ENCODE measurements at regions not wholly inside any gene's neighbourhood (a gene's known extent, or its start where the extent isn't known, plus 50 kb on each side); places are given as distances from the start of the nearest gene placed in this dataset.

DNA sequence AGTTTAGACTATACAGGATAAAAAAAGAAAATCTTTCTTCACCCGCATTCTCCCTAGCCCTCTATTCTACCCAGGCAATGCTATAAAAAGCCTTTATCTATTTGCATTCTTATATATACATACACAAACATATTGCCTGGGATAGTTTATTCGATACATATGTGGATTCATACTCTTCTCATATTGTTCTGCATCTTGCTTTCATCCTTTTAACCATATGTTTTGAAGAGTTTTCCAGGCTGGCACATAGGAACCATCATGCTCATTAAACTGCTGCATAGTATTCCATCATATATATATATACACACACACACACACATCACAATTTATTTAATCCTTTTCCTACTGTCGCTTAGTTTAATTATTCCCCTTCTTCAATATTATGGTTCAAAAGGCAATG, 461.2 kb downstream of the NTRK2 start:
- H3K9me3 ChIP-seq = no peaks in the 10 kb centered on the region
- H3K36me3 ChIP-seq = no peaks in the 10 kb centered on the region
- no peaks in the 10 kb centered on the region for H3K27me3 ChIP-seq
- no peaks in the 10 kb centered on the region for H3K4me1 ChIP-seq
- no peak overlapping the region for H3K27ac ChIP-seq
- TF ChIP-seq, protein P1, sequence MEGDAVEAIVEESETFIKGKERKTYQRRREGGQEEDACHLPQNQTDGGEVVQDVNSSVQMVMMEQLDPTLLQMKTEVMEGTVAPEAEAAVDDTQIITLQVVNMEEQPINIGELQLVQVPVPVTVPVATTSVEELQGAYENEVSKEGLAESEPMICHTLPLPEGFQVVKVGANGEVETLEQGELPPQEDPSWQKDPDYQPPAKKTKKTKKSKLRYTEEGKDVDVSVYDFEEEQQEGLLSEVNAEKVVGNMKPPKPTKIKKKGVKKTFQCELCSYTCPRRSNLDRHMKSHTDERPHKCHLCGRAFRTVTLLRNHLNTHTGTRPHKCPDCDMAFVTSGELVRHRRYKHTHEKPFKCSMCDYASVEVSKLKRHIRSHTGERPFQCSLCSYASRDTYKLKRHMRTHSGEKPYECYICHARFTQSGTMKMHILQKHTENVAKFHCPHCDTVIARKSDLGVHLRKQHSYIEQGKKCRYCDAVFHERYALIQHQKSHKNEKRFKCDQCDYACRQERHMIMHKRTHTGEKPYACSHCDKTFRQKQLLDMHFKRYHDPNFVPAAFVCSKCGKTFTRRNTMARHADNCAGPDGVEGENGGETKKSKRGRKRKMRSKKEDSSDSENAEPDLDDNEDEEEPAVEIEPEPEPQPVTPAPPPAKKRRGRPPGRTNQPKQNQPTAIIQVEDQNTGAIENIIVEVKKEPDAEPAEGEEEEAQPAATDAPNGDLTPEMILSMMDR (IDR thresholded peaks at IDR 0.05) = no peak
- H3K4me3 ChIP-seq = no peak overlapping the region
- no peak for DNase-seq (ENCODE audit: low spot score)

DNA sequence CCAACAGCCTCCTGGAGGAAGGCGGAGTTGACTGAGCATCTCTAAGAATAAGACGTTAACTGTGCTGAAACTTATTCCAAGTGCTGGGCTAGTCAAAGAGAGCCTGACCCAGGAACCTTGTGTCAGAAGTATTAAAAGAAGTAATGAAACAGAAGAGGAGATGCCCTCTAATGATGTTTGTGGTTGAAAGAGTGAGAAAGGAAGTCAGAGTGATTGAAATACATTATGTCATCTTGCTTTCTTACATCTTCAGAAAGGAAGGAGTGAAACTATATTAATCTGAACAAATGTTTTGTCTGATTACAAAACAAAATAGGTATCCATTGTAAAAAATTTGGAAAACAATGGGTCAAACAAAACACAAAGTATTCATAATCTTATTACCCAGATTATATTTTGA, 460.7 kb downstream of the NTRK2 start:
- H3K9me3 ChIP-seq = no peaks in the 10 kb centered on the region
- no peaks in the 10 kb centered on the region for H3K27me3 ChIP-seq
- TF ChIP-seq, protein P1 (IDR thresholded peaks at IDR 0.05) = no peak
- no peak overlapping the region for H3K4me3 ChIP-seq
- H3K36me3 ChIP-seq = no peaks in the 10 kb centered on the region
- no peaks in the 10 kb centered on the region for H3K4me1 ChIP-seq
- DNase-seq (ENCODE audit: low spot score) = no peak
- H3K27ac ChIP-seq = no peak overlapping the region

DNA sequence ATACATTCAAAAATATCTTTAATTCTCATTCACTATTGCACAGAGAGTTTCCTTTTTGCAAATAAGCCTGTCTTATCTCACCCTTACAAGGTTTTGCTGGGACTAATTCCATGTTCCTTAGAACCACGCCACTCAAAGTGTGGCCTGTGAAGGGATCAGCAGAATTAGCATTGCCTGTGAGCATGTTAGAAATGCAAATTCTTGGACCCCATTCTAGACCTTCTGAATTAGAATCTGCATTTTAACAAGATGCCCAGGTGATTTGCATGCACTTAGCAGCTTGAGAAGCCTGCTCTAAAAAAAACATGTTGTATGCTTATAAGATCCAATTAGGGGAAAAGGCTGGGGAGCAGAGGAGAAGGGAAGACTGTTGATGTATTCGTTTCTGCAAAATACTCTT, 460.0 kb downstream of the NTRK2 start:
- Histone ChIP-seq H3K36me3 (no peaks in the 10 kb centered on the region), H3K4me1 (no peaks in the 10 kb centered on the region), H3K4me3 (no peak overlapping the region), H3K27ac (no peak overlapping the region), H3K27me3 (no peaks in the 10 kb centered on the region), H3K9me3 (no peaks in the 10 kb centered on the region)
- DNase-seq (ENCODE audit: low spot score) = no peak
- TF ChIP-seq, protein P1 (IDR thresholded peaks at IDR 0.05) = no peak

DNA sequence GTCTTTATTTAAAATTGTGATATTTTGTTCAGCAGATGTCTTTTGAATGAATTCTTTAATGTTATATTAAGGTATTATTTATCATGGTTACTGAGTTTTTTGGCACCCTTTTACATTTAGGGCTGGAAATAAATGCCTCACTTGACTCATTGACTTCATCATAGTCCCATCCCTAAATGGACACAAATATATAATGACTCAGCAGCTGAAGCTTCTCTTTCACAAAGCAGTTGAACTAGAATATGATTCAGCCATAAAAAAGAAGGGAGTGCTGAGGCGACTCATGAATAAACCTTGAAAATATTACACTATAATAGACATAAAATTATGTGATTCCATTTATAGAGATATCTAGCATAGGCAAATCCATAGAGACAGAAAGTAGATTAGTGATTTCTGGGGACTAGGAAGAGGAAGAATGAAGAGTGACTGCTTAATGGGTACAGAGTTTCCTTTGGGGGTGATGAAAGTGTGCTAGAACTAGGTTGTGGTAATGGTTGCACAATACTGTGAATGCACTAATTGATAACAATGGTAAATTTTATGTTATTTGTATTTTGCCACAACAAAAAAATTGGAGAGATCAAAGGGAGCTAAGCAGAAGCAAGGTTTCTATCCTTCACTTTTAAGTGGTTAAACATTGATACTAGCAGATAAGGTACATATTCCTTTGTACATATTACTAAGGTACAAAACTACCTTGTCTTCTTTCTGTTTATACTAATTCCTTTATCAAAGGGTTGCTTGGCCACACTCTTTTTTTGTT, 449.6 kb downstream of the NTRK2 start:
- Histone ChIP-seq H3K27me3 (no peaks in the 10 kb centered on the region), H3K4me3 (no peak overlapping the region), H3K27ac (no peak overlapping the region), H3K36me3 (no peaks in the 10 kb centered on the region), H3K9me3 (peaks cover 0 to 9% of the 10 kb centered on the region in 2 donors), H3K4me1 (no peaks in the 10 kb centered on the region)
- DNase-seq (ENCODE audit: low spot score) = no peak
- TF ChIP-seq, protein P1 (IDR thresholded peaks at IDR 0.05) = no peak

DNA sequence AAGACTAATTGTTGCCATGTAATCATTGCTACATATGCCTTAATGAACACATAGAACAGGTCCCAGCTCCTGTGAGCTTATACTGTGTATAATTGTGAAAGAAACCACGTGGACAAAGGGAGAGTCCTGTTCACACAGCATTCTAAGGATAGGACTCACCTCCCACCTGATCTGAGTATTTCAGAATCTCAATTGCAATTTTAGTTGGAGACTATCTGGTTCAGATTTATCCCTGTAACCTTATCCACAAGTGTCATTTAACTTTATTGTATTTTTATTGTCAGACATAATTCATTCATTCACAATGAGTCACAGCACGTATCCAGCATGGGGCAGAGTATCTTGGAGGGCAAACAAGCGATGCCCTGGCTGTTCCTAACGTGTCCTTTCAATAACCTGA, 448.3 kb downstream of the NTRK2 start:
- no peaks in the 10 kb centered on the region for H3K36me3 ChIP-seq
- peaks cover 0 to 4% of the 10 kb centered on the region in 2 donors for H3K9me3 ChIP-seq
- H3K4me3 ChIP-seq = no peak overlapping the region
- no peak for DNase-seq (ENCODE audit: low spot score)
- no peaks in the 10 kb centered on the region for H3K27me3 ChIP-seq
- H3K27ac ChIP-seq = no peak overlapping the region
- TF ChIP-seq, protein P1 (IDR thresholded peaks at IDR 0.05) = no peak
- no peaks in the 10 kb centered on the region for H3K4me1 ChIP-seq

DNA sequence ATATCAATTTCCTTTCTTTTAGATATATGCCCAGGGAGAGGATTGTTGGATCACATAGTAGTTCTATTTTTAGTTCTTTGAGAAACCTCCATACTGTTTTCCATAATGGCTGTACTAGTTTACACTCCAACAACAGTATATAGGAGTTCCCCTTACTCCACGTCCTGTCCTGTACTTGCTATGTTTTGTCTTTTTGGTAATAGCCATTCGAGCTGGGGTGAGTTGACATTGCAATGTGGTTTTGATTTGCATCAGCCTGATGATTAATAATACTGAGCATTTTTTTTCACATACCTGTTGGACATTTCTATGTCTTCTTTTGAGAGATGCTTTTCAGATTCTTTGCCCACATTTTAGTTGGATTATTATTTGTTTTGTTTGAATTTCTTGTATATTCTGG, 445.9 kb downstream of the NTRK2 start:
- H3K27me3 ChIP-seq = no peaks in the 10 kb centered on the region
- H3K27ac ChIP-seq = no peak overlapping the region
- H3K9me3 ChIP-seq = no peaks in the 10 kb centered on the region
- H3K4me3 ChIP-seq = no peak overlapping the region
- H3K4me1 ChIP-seq = no peaks in the 10 kb centered on the region
- no peak for DNase-seq (ENCODE audit: low spot score)
- no peaks in the 10 kb centered on the region for H3K36me3 ChIP-seq
- TF ChIP-seq, protein P1 (IDR thresholded peaks at IDR 0.05) = no peak
